Pancreas (tissue), 10 donors: ENCODE measurements at regions not wholly inside any gene's neighbourhood (a gene's known extent, or its start where the extent isn't known, plus 50 kb on each side); places are given as distances from the start of the nearest gene placed in this dataset.

Source experiments
- ATAC-seq, 4 donors: fragments of 200-7000 bp; cut with Tn5 transposase; one replicate each; pipeline versions ENCODE4 v1.8.0 to v1.9.1; 2020; ENCODE audit warnings: mild to moderate bottlenecking in 4 of 4, moderate library complexity in 4 of 4
- DNase-seq, 6 donors: peaks; one replicate each; pipeline ENCODE4 v3.0.0-alpha.2; 2020
- FAIRE-seq: peaks from 2 replicates; lab custom pipeline; 2012; peaks lifted over from hg19 to GRCh38; lab: Jason Lieb, UNC
- H3K27ac ChIP-seq, 4 donors: fragments of 200-600 bp; sonication (generic); 1 replicate in 3 of 4; 2 replicates in 1 of 4; pipeline versions ENCODE4 v1.5.0 to v1.8.0; 2020
- H3K27me3 ChIP-seq, 4 donors: fragments of 200-600 bp; one replicate each; pipeline ENCODE4 v1.8.0; 2021
- H3K36me3 ChIP-seq, 3 donors: fragments of 200-600 bp; sonication (generic) in 1 of 3; one replicate each; pipeline versions ENCODE4 v1.5.0 to v1.8.0; 2020 to 2021
- H3K4me1 ChIP-seq, 3 donors: fragments of 200-600 bp; one replicate each; pipeline ENCODE4 v1.8.0; 2021
- H3K4me3 ChIP-seq, 4 donors: fragments of 200-600 bp; sonication (generic) in 2 of 4; one replicate each; pipeline versions ENCODE4 v1.5.0 to v1.8.0; 2020 to 2021
- H3K9me3 ChIP-seq, 4 donors: fragments of 200-600 bp; one replicate each; pipeline ENCODE4 v1.8.0; 2021
- CTCF ChIP-seq, 4 donors: fragments of 200-600 bp; sonication (generic) in 3 of 4; IDR thresholded peaks; one replicate each; pipeline versions ENCODE4 v1.5.0 to v1.8.0; 2021; ENCODE audit warnings: antibody characterized with exemption in 4 of 4
- WGBS, 2 donors: extraction: QIAGEN DNeasy Blood & Tissue Kit; methylation state at CpG; one replicate each; pipeline ENCODE4 v1.1.7; 2013; 5-methylcytosine and 5-hydroxymethylcytosine counted together
- intact Hi-C, 3 donors: fragments of 100-400 bp; cut with DNase I; formaldehyde crosslinking; loops; one replicate each; pipeline versions ENCODE4 v1.11.1 to v1.14.2; 2022
- donor health status: healthy with polysubstance abuse.
- donor health status: DM: no; HTN: no; CAD: no; lungs with moderate emphysema.
- donor health status: DM: no; HTN: no; CAD: no.
- donor health status: control.
- donor health status: control.
- donor health status: Bipolar disorder and iron deficiency.
- donor health status: DM: yes; HTN: yes; CAD: no.
- donor health status: DM: no; HTN: no; CAD: no.
- donor health status: DM: no; HTN: no; CAD: no.
- donor health status: DM: yes; HTN: yes; CAD: no.

GRCh38 chr11:121898903-121899302 lies 217.1 kb downstream of the BLID start:
- Histone ChIP-seq H3K4me3 (no peak overlapping the region), H3K36me3 (no peaks in the 10 kb centered on the region), H3K9me3 (no peaks in the 10 kb centered on the region), H3K27me3 (no peaks in the 10 kb centered on the region), H3K27ac (no peak overlapping the region), H3K4me1 (no peaks in the 10 kb centered on the region)
- no peak for TF ChIP-seq CTCF (IDR thresholded peaks at IDR 0.05)
- no peak for ATAC-seq
- no peak for DNase-seq
- FAIRE-seq, result no peak
- 49 to 52% methylated on average over 7 of the region's 7 CpGs for WGBS, 2 donors
- intact Hi-C loops, result no loop called here

- H3K4me3 ChIP-seq, result no peak overlapping the region
- H3K9me3 ChIP-seq, result no peaks in the 10 kb centered on the region
- H3K27ac ChIP-seq, result no peak overlapping the region
- no peaks in the 10 kb centered on the region for H3K27me3 ChIP-seq
- no peak for TF ChIP-seq CTCF (IDR thresholded peaks at IDR 0.05)
- ATAC-seq (no peak), DNase-seq (no peak), FAIRE-seq (no peak)
- H3K4me1 ChIP-seq, result peaks cover 0 to 4% (median 0%) of the 10 kb centered on the region in 3 donors
- WGBS, 2 donors, result 67 to 80% methylated on average over 1 of the region's 1 CpG
- intact Hi-C loops, result no loop called here
- no peaks in the 10 kb centered on the region for H3K36me3 ChIP-seq
Observed at GRCh38 chr11:121895919-121896318, 220.1 kb downstream of the BLID start.

GRCh38 chr11:121894581-121894980 lies 221.4 kb downstream of the BLID start:
- intact Hi-C loops, result no loop called here
- no peaks in the 10 kb centered on the region for H3K27me3 ChIP-seq
- no peaks in the 10 kb centered on the region for H3K36me3 ChIP-seq
- no peak overlapping the region for H3K27ac ChIP-seq
- TF ChIP-seq CTCF (IDR thresholded peaks at IDR 0.05), result no peak
- 53 to 69% methylated on average over 3 of the region's 3 CpGs for WGBS, 2 donors
- no peak overlapping the region for H3K4me3 ChIP-seq
- DNase-seq, result no peak
- no peak for FAIRE-seq
- no peaks in the 10 kb centered on the region for H3K9me3 ChIP-seq
- peaks cover 0 to 4% (median 0%) of the 10 kb centered on the region in 3 donors for H3K4me1 ChIP-seq
- ATAC-seq, result no peak

GRCh38 chr11:121892863-121893262 lies 223.2 kb downstream of the BLID start:
- WGBS, 2 donors, result 31 to 33% methylated on average over 3 of the region's 3 CpGs

More at GRCh38 chr11:121892863-121893262, 223.2 kb downstream of the BLID start:
- Histone ChIP-seq H3K27me3 (no peaks in the 10 kb centered on the region), H3K4me1 (peaks cover 0 to 4% (median 0%) of the 10 kb centered on the region in 3 donors), H3K36me3 (no peaks in the 10 kb centered on the region), H3K9me3 (no peaks in the 10 kb centered on the region), H3K27ac (no peak overlapping the region), H3K4me3 (no peak overlapping the region)
- ATAC-seq (peak in 1 of 4 donors; percentile 69), FAIRE-seq (no peak), DNase-seq (no peak)
- TF ChIP-seq CTCF (IDR thresholded peaks at IDR 0.05), result no peak
- intact Hi-C loops, result no loop called here
